Spleen (tissue), 11 donors: ENCODE measurements at regions not wholly inside any gene's neighbourhood (a gene's known extent, or its start where the extent isn't known, plus 50 kb on each side); places are given as distances from the start of the nearest gene placed in this dataset.
A peak's percentile ranks its signal among the peaks of the same experiment; 100 is the strongest.
"Not testable (repeated sequence)": the region's sequence is repeated elsewhere in the genome, so short reads cannot be mapped to it uniquely, and the experiment has no call there.

Source experiments
- DNase-seq: peaks from one replicate; pipeline ENCODE4 v3.0.0-alpha.2; 2020
- H3K27ac ChIP-seq, 8 donors: fragments of 200-600 bp; sonication (generic) in 7 of 8; 1 replicate in 4 of 8; 2 replicates in 4 of 8; pipeline versions ENCODE4 v1.5.0 to v1.8.0; 2016 to 2021; ENCODE audit warnings: inconsistent platforms in 4 of 8, mild to moderate bottlenecking in 4 of 8, moderate library complexity in 1 of 8
- H3K27me3 ChIP-seq, 7 donors: fragments of 200-600 bp; sonication (generic) in 6 of 7; replicated peaks in 1 of 7; 1 replicate in 4 of 7; 2 replicates in 3 of 7; pipeline versions ENCODE4 v1.5.0 to v1.8.0; 2016 to 2021; ENCODE audit warnings: inconsistent platforms in 3 of 7, mild to moderate bottlenecking in 1 of 7
- H3K36me3 ChIP-seq, 6 donors: fragments of 200-600 bp; sonication (generic) in 5 of 6; 1 replicate in 4 of 6; 2 replicates in 2 of 6; pipeline versions ENCODE4 v1.5.0 to v1.8.0; 2016 to 2021; ENCODE audit warnings: inconsistent platforms in 2 of 6
- H3K4me1 ChIP-seq, 6 donors: fragments of 200-600 bp; sonication (generic) in 5 of 6; 1 replicate in 3 of 6; 2 replicates in 3 of 6; pipeline versions ENCODE4 v1.5.0 to v1.8.0; 2016 to 2021; ENCODE audit warnings: inconsistent platforms in 3 of 6
- H3K4me3 ChIP-seq, 8 donors: fragments of 200-600 bp; sonication (generic) in 7 of 8; 1 replicate in 4 of 8; 2 replicates in 4 of 8; pipeline versions ENCODE4 v1.5.0 to v1.8.0; 2016 to 2021; ENCODE audit warnings: inconsistent platforms in 4 of 8, mild to moderate bottlenecking in 4 of 8, moderate library complexity in 2 of 8
- H3K9me3 ChIP-seq, 8 donors: fragments of 200-600 bp; sonication (generic) in 7 of 8; 1 replicate in 4 of 8; 2 replicates in 4 of 8; pipeline versions ENCODE4 v1.5.0 to v1.8.0; 2016 to 2021; ENCODE audit warnings: inconsistent platforms in 4 of 8
- CTCF ChIP-seq, 11 experiments: fragments of 200-600 bp in 7 of 11; fragments of 450-650 bp in 4 of 11; sonication (generic) in 4 of 11; IDR thresholded peaks in 8 of 11; conservative IDR thresholded peaks in 3 of 11; 1 replicate in 7 of 11; 2 replicates in 4 of 11; pipeline versions ENCODE4 v1.4.0 to v1.8.0; 2016 to 2021; ENCODE audit warnings: antibody characterized with exemption in 11 of 11, inconsistent platforms in 4 of 11, mild to moderate bottlenecking in 1 of 11
- WGBS, 5 donors: extraction: QIAGEN DNeasy Blood & Tissue Kit in 3 of 5; methylation state at CpG; one replicate each; pipeline versions ENCODE4 v1.1.5 to v1.1.7; 2013 to 2018; 5-methylcytosine and 5-hydroxymethylcytosine counted together
- intact Hi-C: fragments of 100-400 bp; cut with DNase I; formaldehyde crosslinking; loops from one replicate; pipeline ENCODE4 v1.15.0; 2023; ENCODE audit warnings: low total_unique reads
- donor health status: healthy with polysubstance abuse.
- donor health status: DM: no; HTN: no; CAD: no; lungs with moderate emphysema.
- donor health status: DM: no; HTN: no; CAD: no.
- donor health status: Bipolar disorder and iron deficiency.
- donor health status: healthy.
- donor health status: DM: no; HTN: no; CAD: no.
- donor health status: DM: yes; HTN: yes; CAD: no.

- peaks cover 0 to 31% (median 0%) of the 10 kb centered on the region in 7 donors for H3K27me3 ChIP-seq
- 0 to 4% (median 0%) methylated on average over 2 of the region's 4 CpGs; no CpG with 5 or more reads in 2 of the 5 donors for WGBS, 5 donors
- H3K4me1 ChIP-seq, H3K4me3 ChIP-seq, H3K9me3 ChIP-seq, intact Hi-C loops, H3K36me3 ChIP-seq, DNase-seq, H3K27ac ChIP-seq: not testable (repeated sequence)
- peak in 3 of 11 experiments; percentile 19 to 51 (median 36) for TF ChIP-seq CTCF (IDR thresholded peaks at IDR 0.05 in 8 of 11, conservative IDR thresholded peaks at IDR 0.05 in 3 of 11)
Measured at GRCh38 chr9:64772123-64772736, 512.8 kb downstream of the FOXD4L5 start.
